Subcutaneous abdominal adipose tissue (tissue), 5 donors: ENCODE measurements at regions not wholly inside any gene's neighbourhood (a gene's known extent, or its start where the extent isn't known, plus 50 kb on each side); places are given as distances from the start of the nearest gene placed in this dataset.

Experiments
- H3K27ac ChIP-seq: one replicate; pipeline ENCODE4 v1.7.0; 2013; ENCODE audit warnings: low read depth, mild to moderate bottlenecking, inconsistent platforms, low read length, moderate library complexity
- H3K27me3 ChIP-seq, 5 donors: one replicate each; pipeline ENCODE4 v1.7.0; 2013; ENCODE audit warnings: low read length in 5 of 5, inconsistent platforms in 1 of 5; ENCODE audit not compliant: control insufficient read depth in 5 of 5, insufficient read depth in 4 of 5
- H3K36me3 ChIP-seq, 5 donors: one replicate each; pipeline ENCODE4 v1.7.0; 2013; ENCODE audit warnings: low read length in 5 of 5; ENCODE audit not compliant: control insufficient read depth in 5 of 5, insufficient read depth in 5 of 5
- H3K4me1 ChIP-seq, 5 donors: one replicate each; pipeline ENCODE4 v1.7.0; 2013; ENCODE audit warnings: low read length in 5 of 5, mild to moderate bottlenecking in 3 of 5, moderate library complexity in 1 of 5; ENCODE audit not compliant: control insufficient read depth in 5 of 5, insufficient read depth in 5 of 5
- H3K4me3 ChIP-seq, 5 donors: one replicate each; pipeline ENCODE4 v1.7.0; 2013; ENCODE audit warnings: low read length in 5 of 5, low read depth in 1 of 5
- H3K9ac ChIP-seq, 5 donors: one replicate each; pipeline ENCODE4 v1.7.0; 2013; ENCODE audit warnings: low read length in 5 of 5, mild to moderate bottlenecking in 4 of 5, moderate library complexity in 3 of 5
- H3K9me3 ChIP-seq, 5 donors: one replicate each; pipeline ENCODE4 v1.7.0; 2013; ENCODE audit warnings: low read length in 5 of 5; ENCODE audit not compliant: control insufficient read depth in 5 of 5
- donor health status: healthy.
- donor health status: healthy.
- donor health status: healthy.
- donor health status: healthy.
- donor health status: healthy.

GRCh38 chr3:18112674-18113375 lies 312.3 kb downstream of the SATB1 start:
- Histone ChIP-seq H3K4me3 (no peak overlapping the region), H3K4me1 (no peaks in the 10 kb centered on the region), H3K36me3 (no peaks in the 10 kb centered on the region), H3K27ac (no peak overlapping the region), H3K9ac (no peak overlapping the region), H3K9me3 (no peaks in the 10 kb centered on the region), H3K27me3 (no peaks in the 10 kb centered on the region)

- Histone ChIP-seq H3K27ac (no peak overlapping the region), H3K4me3 (no peak overlapping the region), H3K36me3 (no peaks in the 10 kb centered on the region), H3K9ac (no peak overlapping the region), H3K9me3 (no peaks in the 10 kb centered on the region), H3K4me1 (no peaks in the 10 kb centered on the region), H3K27me3 (no peaks in the 10 kb centered on the region)
Measured at GRCh38 chr3:18111796-18112232, 313.3 kb downstream of the SATB1 start.

GRCh38 chr3:18103591-18103990 lies 321.5 kb downstream of the SATB1 start:
- H3K4me3 ChIP-seq: no peak overlapping the region
- no peak overlapping the region for H3K9ac ChIP-seq
- no peaks in the 10 kb centered on the region for H3K4me1 ChIP-seq
- H3K27ac ChIP-seq: no peak overlapping the region
- no peaks in the 10 kb centered on the region for H3K36me3 ChIP-seq
- no peaks in the 10 kb centered on the region for H3K9me3 ChIP-seq
- H3K27me3 ChIP-seq: no peaks in the 10 kb centered on the region

DNA sequence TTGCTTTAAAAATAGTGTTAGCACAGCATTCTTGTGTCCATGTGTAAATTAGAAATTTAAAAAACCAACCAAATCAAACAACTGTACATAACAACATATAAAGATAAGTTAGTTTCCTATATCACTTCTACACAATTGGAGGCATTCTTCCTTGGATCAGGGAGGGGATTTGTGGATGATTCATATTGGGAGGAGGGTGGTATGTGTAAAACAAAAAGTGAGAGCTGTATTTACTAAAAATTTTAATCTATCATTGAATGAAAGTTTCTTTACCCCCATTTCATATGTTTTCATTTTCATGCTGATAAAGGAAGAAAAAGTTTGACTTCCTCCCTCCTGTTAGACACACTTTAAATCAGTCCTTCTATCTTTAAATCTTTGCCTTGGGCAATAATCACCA lies 325.0 kb downstream of the SATB1 start:
- Histone ChIP-seq H3K4me1 (no peaks in the 10 kb centered on the region), H3K27me3 (no peaks in the 10 kb centered on the region), H3K27ac (no peak overlapping the region), H3K36me3 (no peaks in the 10 kb centered on the region), H3K9ac (no peak overlapping the region), H3K9me3 (peaks cover 4 to 11% (median 4%) of the 10 kb centered on the region in 5 donors), H3K4me3 (no peak overlapping the region)

GRCh38 chr3:18099611-18100010 lies 325.5 kb downstream of the SATB1 start:
- H3K4me3 ChIP-seq: no peak overlapping the region
- peaks cover 4 to 11% (median 4%) of the 10 kb centered on the region in 5 donors for H3K9me3 ChIP-seq
- no peak overlapping the region for H3K27ac ChIP-seq
- no peaks in the 10 kb centered on the region for H3K27me3 ChIP-seq
- H3K4me1 ChIP-seq: no peaks in the 10 kb centered on the region
- H3K36me3 ChIP-seq: no peaks in the 10 kb centered on the region
- H3K9ac ChIP-seq: no peak overlapping the region

- peaks cover 4 to 11% (median 4%) of the 10 kb centered on the region in 5 donors for H3K9me3 ChIP-seq
Measured at GRCh38 chr3:18098960-18099587, 326.1 kb downstream of the SATB1 start.

GRCh38 chr3:18097989-18098388 lies 327.1 kb downstream of the SATB1 start:
- H3K9ac ChIP-seq: no peak overlapping the region

More at GRCh38 chr3:18098960-18099587, 326.1 kb downstream of the SATB1 start:
- no peaks in the 10 kb centered on the region for H3K27me3 ChIP-seq
- no peak overlapping the region for H3K9ac ChIP-seq
- H3K4me1 ChIP-seq: no peaks in the 10 kb centered on the region
- H3K4me3 ChIP-seq: no peak overlapping the region
- no peak overlapping the region for H3K27ac ChIP-seq
- H3K36me3 ChIP-seq: no peaks in the 10 kb centered on the region

DNA sequence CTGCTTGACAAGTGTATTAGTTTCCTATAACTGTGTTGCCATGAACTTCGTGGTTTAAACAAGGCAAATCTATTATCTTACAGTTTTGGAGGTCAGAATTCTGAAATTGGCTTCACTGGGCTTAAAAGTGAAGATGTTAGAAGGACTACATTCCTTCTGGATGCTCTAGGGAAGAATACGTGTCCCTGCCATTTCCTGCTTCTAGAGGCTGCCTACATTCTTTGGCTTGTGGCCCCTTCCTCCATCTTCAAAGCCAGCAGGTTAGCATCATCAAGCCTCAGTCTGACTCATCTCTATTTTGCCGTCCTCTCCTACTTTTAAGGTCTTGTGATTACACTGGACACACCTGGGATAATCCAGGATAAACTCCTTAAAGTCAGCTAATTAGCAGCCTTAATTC lies 327.7 kb downstream of the SATB1 start:
- no peak overlapping the region for H3K9ac ChIP-seq
- H3K4me3 ChIP-seq: no peak overlapping the region
- no peak overlapping the region for H3K27ac ChIP-seq
- no peaks in the 10 kb centered on the region for H3K4me1 ChIP-seq
- H3K27me3 ChIP-seq: no peaks in the 10 kb centered on the region
- H3K36me3 ChIP-seq: no peaks in the 10 kb centered on the region
- peaks cover 4 to 11% (median 5%) of the 10 kb centered on the region in 5 donors for H3K9me3 ChIP-seq

More at GRCh38 chr3:18097989-18098388, 327.1 kb downstream of the SATB1 start:
- Histone ChIP-seq H3K27me3 (no peaks in the 10 kb centered on the region), H3K4me1 (no peaks in the 10 kb centered on the region), H3K36me3 (no peaks in the 10 kb centered on the region), H3K27ac (no peak overlapping the region), H3K4me3 (no peak overlapping the region), H3K9me3 (peaks cover 4 to 11% (median 5%) of the 10 kb centered on the region in 5 donors)

GRCh38 chr3:18092726-18093125 lies 332.4 kb downstream of the SATB1 start:
- H3K27me3 ChIP-seq: no peaks in the 10 kb centered on the region
- no peak overlapping the region for H3K27ac ChIP-seq
- H3K36me3 ChIP-seq: no peaks in the 10 kb centered on the region
- no peak overlapping the region for H3K9ac ChIP-seq
- peaks cover 3 to 9% (median 4%) of the 10 kb centered on the region in 5 donors for H3K9me3 ChIP-seq
- H3K4me1 ChIP-seq: no peaks in the 10 kb centered on the region
- no peak overlapping the region for H3K4me3 ChIP-seq

GRCh38 chr3:18090377-18090776 lies 334.8 kb downstream of the SATB1 start:
- no peak overlapping the region for H3K27ac ChIP-seq
- peaks cover 0 to 4% (median 0%) of the 10 kb centered on the region in 5 donors for H3K27me3 ChIP-seq
- H3K36me3 ChIP-seq: no peaks in the 10 kb centered on the region
- no peaks in the 10 kb centered on the region for H3K4me1 ChIP-seq
- peaks cover 0 to 5% (median 0%) of the 10 kb centered on the region in 5 donors for H3K9me3 ChIP-seq
- no peak overlapping the region for H3K9ac ChIP-seq
- no peak overlapping the region for H3K4me3 ChIP-seq
